ENCODE measurements at regions not wholly inside any gene's neighbourhood (a gene's known extent, or its start where the extent isn't known, plus 50 kb on each side); places are given as distances from the start of the nearest gene placed in this dataset.

DNA sequence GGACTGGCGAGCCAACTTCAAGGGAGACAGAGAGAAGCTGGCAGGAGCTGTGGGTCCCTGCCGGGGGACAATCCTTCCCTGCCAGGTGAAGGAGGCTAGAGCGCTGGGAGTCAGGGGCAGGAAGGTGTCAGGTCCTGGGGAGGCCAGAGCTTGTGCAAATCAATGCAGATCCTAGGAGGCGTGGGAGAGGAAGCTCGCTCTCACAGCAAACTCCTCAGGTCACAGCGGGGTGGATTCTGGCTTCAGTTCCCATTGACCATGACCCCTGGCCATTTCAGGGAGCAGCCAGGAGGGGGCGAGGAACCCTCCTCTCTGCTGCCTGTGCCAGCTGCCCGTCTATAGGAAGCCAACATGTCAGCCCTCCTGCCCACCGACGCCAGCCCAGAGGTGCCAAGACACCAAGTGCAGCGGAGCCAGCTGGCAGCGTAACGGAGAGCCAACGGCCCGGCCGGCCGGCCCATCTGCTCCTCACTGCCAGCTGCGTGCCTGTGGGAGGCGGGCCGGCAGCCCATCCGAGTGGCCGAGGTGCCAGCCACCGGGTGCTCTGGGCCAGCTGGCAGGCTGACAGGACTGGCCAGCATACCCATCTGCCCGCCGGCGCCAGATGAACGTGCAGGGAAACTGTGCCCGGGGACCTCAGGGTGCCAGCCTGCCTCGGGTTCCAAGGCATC is 374.8 kb downstream of the MIAT start:
- Histone ChIP-seq H3K4me2 (ENCODE audit: low read length) (no peak overlapping the region), H3K79me2 (ENCODE audit: insufficient read depth, low read length) (no peaks in the 10 kb centered on the region), H3K4me3 (ENCODE audit: low read depth, low read length, poor library complexity, severe bottlenecking) (no peak overlapping the region), H3K36me3 (ENCODE audit: insufficient read depth, low read length) (no peaks in the 10 kb centered on the region), H3K27me3 (ENCODE audit: insufficient read depth, low read length) (no peaks in the 10 kb centered on the region), H3K9me3 (ENCODE audit: low read length) (no peaks in the 10 kb centered on the region), H3K9me2 (ENCODE audit: low read depth, low read length) (no peaks in the 10 kb centered on the region), H3K9ac (ENCODE audit: low read length) (no peak overlapping the region), H3K4me1 (ENCODE audit: insufficient read depth, low read length, severe bottlenecking) (no peaks in the 10 kb centered on the region), H3K27ac (ENCODE audit: low read depth, low read length, poor library complexity, severe bottlenecking) (no peak overlapping the region), H2AFZ (ENCODE audit: low read length) (no peak overlapping the region), H4K20me1 (ENCODE audit: insufficient read depth, low read length) (no peaks in the 10 kb centered on the region), H3F3A (ENCODE audit: insufficient read depth, low read length) (no peaks in the 10 kb centered on the region)
- no peak for TF ChIP-seq EZH2 (IDR thresholded peaks at IDR 0.05; ENCODE audit: borderline replicate concordance, low read length)
- TF ChIP-seq CTCF (IDR thresholded peaks at IDR 0.05; ENCODE audit: low read length): no peak

GRCh38 chr22:27041745-27042310 is 384.4 kb downstream of the MIAT start:
- Histone ChIP-seq H3K4me3 (ENCODE audit: low read depth, low read length, poor library complexity, severe bottlenecking) (no peak overlapping the region), H3F3A (ENCODE audit: insufficient read depth, low read length) (no peaks in the 10 kb centered on the region)
- TF ChIP-seq CTCF (IDR thresholded peaks at IDR 0.05; ENCODE audit: low read length) (no peak), EZH2 (IDR thresholded peaks at IDR 0.05; ENCODE audit: borderline replicate concordance, low read length) (no peak)

GRCh38 chr22:27043262-27043661 is 385.9 kb downstream of the MIAT start:
- Histone ChIP-seq H3K4me2 (ENCODE audit: low read length) (no peak overlapping the region), H3K9ac (ENCODE audit: low read length) (no peak overlapping the region), H3F3A (ENCODE audit: insufficient read depth, low read length) (no peaks in the 10 kb centered on the region), H3K27me3 (ENCODE audit: insufficient read depth, low read length) (no peaks in the 10 kb centered on the region), H3K4me1 (ENCODE audit: insufficient read depth, low read length, severe bottlenecking) (no peaks in the 10 kb centered on the region), H3K9me3 (ENCODE audit: low read length) (no peaks in the 10 kb centered on the region), H3K79me2 (ENCODE audit: insufficient read depth, low read length) (no peaks in the 10 kb centered on the region), H3K36me3 (ENCODE audit: insufficient read depth, low read length) (no peaks in the 10 kb centered on the region), H2AFZ (ENCODE audit: low read length) (no peak overlapping the region), H3K9me2 (ENCODE audit: low read depth, low read length) (no peaks in the 10 kb centered on the region), H4K20me1 (ENCODE audit: insufficient read depth, low read length) (no peaks in the 10 kb centered on the region), H3K27ac (ENCODE audit: low read depth, low read length, poor library complexity, severe bottlenecking) (no peak overlapping the region), H3K4me3 (ENCODE audit: low read depth, low read length, poor library complexity, severe bottlenecking) (no peak overlapping the region)
- no peak for TF ChIP-seq CTCF (IDR thresholded peaks at IDR 0.05; ENCODE audit: low read length)
- TF ChIP-seq EZH2 (IDR thresholded peaks at IDR 0.05; ENCODE audit: borderline replicate concordance, low read length): no peak

More at GRCh38 chr22:27041745-27042310, 384.4 kb downstream of the MIAT start:
- no peaks in the 10 kb centered on the region for H3K9me3 ChIP-seq (ENCODE audit: low read length)
- no peak overlapping the region for H2AFZ ChIP-seq (ENCODE audit: low read length)
- H3K79me2 ChIP-seq (ENCODE audit: insufficient read depth, low read length): no peaks in the 10 kb centered on the region
- H3K36me3 ChIP-seq (ENCODE audit: insufficient read depth, low read length): no peaks in the 10 kb centered on the region
- H3K9me2 ChIP-seq (ENCODE audit: low read depth, low read length): no peaks in the 10 kb centered on the region
- no peak overlapping the region for H3K4me2 ChIP-seq (ENCODE audit: low read length)
- H3K27me3 ChIP-seq (ENCODE audit: insufficient read depth, low read length): no peaks in the 10 kb centered on the region
- no peaks in the 10 kb centered on the region for H4K20me1 ChIP-seq (ENCODE audit: insufficient read depth, low read length)
- H3K9ac ChIP-seq (ENCODE audit: low read length): no peak overlapping the region
- no peaks in the 10 kb centered on the region for H3K4me1 ChIP-seq (ENCODE audit: insufficient read depth, low read length, severe bottlenecking)
- no peak overlapping the region for H3K27ac ChIP-seq (ENCODE audit: low read depth, low read length, poor library complexity, severe bottlenecking)

All from OCI-LY1 (cell line).